ENCODE measurements at regions not wholly inside any gene's neighbourhood (a gene's known extent, or its start where the extent isn't known, plus 50 kb on each side); places are given as distances from the start of the nearest gene placed in this dataset.

- ChIA-PET CTCF (no interaction called here), RAD21 (ENCODE audit: low non-redundant PET in 1 of 2, low total read pairs in 2 of 2, uncharacterized antibody in 2 of 2, unreplicated experiment in 2 of 2) (no interaction called here), POLR2A (no interaction called here)
- H3K4me3 ChIP-seq (replicated peaks in 1 of 2; ENCODE audit: low read depth in 1 of 2, low read length in 2 of 2): no peak overlapping the region
- H3K9me2 ChIP-seq (ENCODE audit: insufficient read depth): no peaks in the 10 kb centered on the region
- DNase-seq (ENCODE audit: low read depth, low spot score): no peak
- ATAC-seq: no peak
- TF ChIP-seq, protein P1, sequence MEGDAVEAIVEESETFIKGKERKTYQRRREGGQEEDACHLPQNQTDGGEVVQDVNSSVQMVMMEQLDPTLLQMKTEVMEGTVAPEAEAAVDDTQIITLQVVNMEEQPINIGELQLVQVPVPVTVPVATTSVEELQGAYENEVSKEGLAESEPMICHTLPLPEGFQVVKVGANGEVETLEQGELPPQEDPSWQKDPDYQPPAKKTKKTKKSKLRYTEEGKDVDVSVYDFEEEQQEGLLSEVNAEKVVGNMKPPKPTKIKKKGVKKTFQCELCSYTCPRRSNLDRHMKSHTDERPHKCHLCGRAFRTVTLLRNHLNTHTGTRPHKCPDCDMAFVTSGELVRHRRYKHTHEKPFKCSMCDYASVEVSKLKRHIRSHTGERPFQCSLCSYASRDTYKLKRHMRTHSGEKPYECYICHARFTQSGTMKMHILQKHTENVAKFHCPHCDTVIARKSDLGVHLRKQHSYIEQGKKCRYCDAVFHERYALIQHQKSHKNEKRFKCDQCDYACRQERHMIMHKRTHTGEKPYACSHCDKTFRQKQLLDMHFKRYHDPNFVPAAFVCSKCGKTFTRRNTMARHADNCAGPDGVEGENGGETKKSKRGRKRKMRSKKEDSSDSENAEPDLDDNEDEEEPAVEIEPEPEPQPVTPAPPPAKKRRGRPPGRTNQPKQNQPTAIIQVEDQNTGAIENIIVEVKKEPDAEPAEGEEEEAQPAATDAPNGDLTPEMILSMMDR (IDR thresholded peaks at IDR 0.05 in 2 of 3, conservative IDR thresholded peaks at IDR 0.05 in 1 of 3; ENCODE audit: borderline replicate concordance in 1 of 3, insufficient read depth in 1 of 3, low read depth in 2 of 3, low read length in 2 of 3): no peak
- TF ChIP-seq CBX3 (IDR thresholded peaks at IDR 0.05; ENCODE audit: low read depth) (no peak), EZH2phosphoT487 (IDR thresholded peaks at IDR 0.05; ENCODE audit: borderline replicate concordance) (no peak), ELF1 (IDR thresholded peaks at IDR 0.05; ENCODE audit: borderline replicate concordance, low read depth) (no peak), SRF (IDR thresholded peaks at IDR 0.05; ENCODE audit: low read depth) (no peak), JUND (IDR thresholded peaks at IDR 0.05) (no peak), POLR2A (IDR thresholded peaks at IDR 0.05; ENCODE audit: borderline replicate concordance, extremely low read depth, insufficient read depth, insufficient read length) (no peak), ZFX (IDR thresholded peaks at IDR 0.05) (no peak), FOSL1 (IDR thresholded peaks at IDR 0.05; ENCODE audit: low read depth) (no peak)
- H3K27ac ChIP-seq (ENCODE audit: low read depth, low read length): no peak overlapping the region
- no peaks in the 10 kb centered on the region for H3K9me3 ChIP-seq (ENCODE audit: control insufficient read depth in 1 of 2, insufficient read depth in 1 of 2, low read depth in 1 of 2, low read length in 2 of 2)
- no peaks in the 10 kb centered on the region for H3K27me3 ChIP-seq (ENCODE audit: insufficient read depth, low read length)
- no peak overlapping the region for H2AFZ ChIP-seq (ENCODE audit: low read depth, low read length, poor library complexity, severe bottlenecking)
- H3K9ac ChIP-seq (ENCODE audit: low read length): no peak overlapping the region
- intact Hi-C loops (cut with micrococcal nuclease): no loop called here
- H3K4me2 ChIP-seq (ENCODE audit: low read length): no peak overlapping the region
- no TSS peak for BruUV-seq (replicated peaks)
- no peaks in the 10 kb centered on the region for H3K4me1 ChIP-seq (ENCODE audit: control insufficient read depth in 1 of 2, insufficient read depth in 2 of 2, low read length in 2 of 2)
- no peaks in the 10 kb centered on the region for H3K79me2 ChIP-seq (ENCODE audit: insufficient read depth, low read length)
- H3K36me3 ChIP-seq (ENCODE audit: control insufficient read depth in 1 of 2, insufficient read depth in 2 of 2, low read length in 2 of 2): no peaks in the 10 kb centered on the region
- H4K20me1 ChIP-seq (ENCODE audit: insufficient read depth): no peaks in the 10 kb centered on the region
Measured at GRCh38 chr4:177517862-177518261, 75.6 kb upstream of the AGA start.

GRCh38 chr4:177519481-177520260, 77.4 kb upstream of the AGA start:
- Histone ChIP-seq H3K4me2 (ENCODE audit: low read length) (no peak overlapping the region), H3K9me3 (ENCODE audit: control insufficient read depth in 1 of 2, insufficient read depth in 1 of 2, low read depth in 1 of 2, low read length in 2 of 2) (no peaks in the 10 kb centered on the region), H3K4me1 (ENCODE audit: control insufficient read depth in 1 of 2, insufficient read depth in 2 of 2, low read length in 2 of 2) (no peaks in the 10 kb centered on the region), H3K9me2 (ENCODE audit: insufficient read depth) (no peaks in the 10 kb centered on the region), H4K20me1 (ENCODE audit: insufficient read depth) (no peaks in the 10 kb centered on the region), H2AFZ (ENCODE audit: low read depth, low read length, poor library complexity, severe bottlenecking) (no peak overlapping the region), H3K79me2 (ENCODE audit: insufficient read depth, low read length) (no peaks in the 10 kb centered on the region), H3K27ac (ENCODE audit: low read depth, low read length) (no peak overlapping the region), H3K4me3 (replicated peaks in 1 of 2; ENCODE audit: low read depth in 1 of 2, low read length in 2 of 2) (no peak overlapping the region), H3K9ac (ENCODE audit: low read length) (no peak overlapping the region), H3K36me3 (ENCODE audit: control insufficient read depth in 1 of 2, insufficient read depth in 2 of 2, low read length in 2 of 2) (no peaks in the 10 kb centered on the region), H3K27me3 (ENCODE audit: insufficient read depth, low read length) (no peaks in the 10 kb centered on the region)
- ATAC-seq (no peak), DNase-seq (ENCODE audit: low read depth, low spot score) (no peak)
- intact Hi-C loops (cut with micrococcal nuclease): no loop called here
- RAD21 ChIA-PET (ENCODE audit: low non-redundant PET in 1 of 2, low total read pairs in 2 of 2, uncharacterized antibody in 2 of 2, unreplicated experiment in 2 of 2): no interaction called here
- POLR2A ChIA-PET: no interaction called here
- CTCF ChIA-PET: no interaction called here
- no TSS peak for BruUV-seq (replicated peaks)
- TF ChIP-seq TCF7L2 (IDR thresholded peaks at IDR 0.05; ENCODE audit: borderline replicate concordance, extremely low read depth, insufficient read depth, insufficient read length) (no peak), CBX3 (IDR thresholded peaks at IDR 0.05; ENCODE audit: low read depth) (no peak), ELF1 (IDR thresholded peaks at IDR 0.05; ENCODE audit: borderline replicate concordance, low read depth) (no peak)
- TF ChIP-seq, protein P2, sequence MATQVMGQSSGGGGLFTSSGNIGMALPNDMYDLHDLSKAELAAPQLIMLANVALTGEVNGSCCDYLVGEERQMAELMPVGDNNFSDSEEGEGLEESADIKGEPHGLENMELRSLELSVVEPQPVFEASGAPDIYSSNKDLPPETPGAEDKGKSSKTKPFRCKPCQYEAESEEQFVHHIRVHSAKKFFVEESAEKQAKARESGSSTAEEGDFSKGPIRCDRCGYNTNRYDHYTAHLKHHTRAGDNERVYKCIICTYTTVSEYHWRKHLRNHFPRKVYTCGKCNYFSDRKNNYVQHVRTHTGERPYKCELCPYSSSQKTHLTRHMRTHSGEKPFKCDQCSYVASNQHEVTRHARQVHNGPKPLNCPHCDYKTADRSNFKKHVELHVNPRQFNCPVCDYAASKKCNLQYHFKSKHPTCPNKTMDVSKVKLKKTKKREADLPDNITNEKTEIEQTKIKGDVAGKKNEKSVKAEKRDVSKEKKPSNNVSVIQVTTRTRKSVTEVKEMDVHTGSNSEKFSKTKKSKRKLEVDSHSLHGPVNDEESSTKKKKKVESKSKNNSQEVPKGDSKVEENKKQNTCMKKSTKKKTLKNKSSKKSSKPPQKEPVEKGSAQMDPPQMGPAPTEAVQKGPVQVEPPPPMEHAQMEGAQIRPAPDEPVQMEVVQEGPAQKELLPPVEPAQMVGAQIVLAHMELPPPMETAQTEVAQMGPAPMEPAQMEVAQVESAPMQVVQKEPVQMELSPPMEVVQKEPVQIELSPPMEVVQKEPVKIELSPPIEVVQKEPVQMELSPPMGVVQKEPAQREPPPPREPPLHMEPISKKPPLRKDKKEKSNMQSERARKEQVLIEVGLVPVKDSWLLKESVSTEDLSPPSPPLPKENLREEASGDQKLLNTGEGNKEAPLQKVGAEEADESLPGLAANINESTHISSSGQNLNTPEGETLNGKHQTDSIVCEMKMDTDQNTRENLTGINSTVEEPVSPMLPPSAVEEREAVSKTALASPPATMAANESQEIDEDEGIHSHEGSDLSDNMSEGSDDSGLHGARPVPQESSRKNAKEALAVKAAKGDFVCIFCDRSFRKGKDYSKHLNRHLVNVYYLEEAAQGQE (IDR thresholded peaks at IDR 0.05; ENCODE audit: low read depth): no peak
- TF ChIP-seq, protein P3, sequence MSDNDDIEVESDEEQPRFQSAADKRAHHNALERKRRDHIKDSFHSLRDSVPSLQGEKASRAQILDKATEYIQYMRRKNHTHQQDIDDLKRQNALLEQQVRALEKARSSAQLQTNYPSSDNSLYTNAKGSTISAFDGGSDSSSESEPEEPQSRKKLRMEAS (IDR thresholded peaks at IDR 0.05): no peak

Data from HCT116 (cell line).